ENCODE measurements at regions not wholly inside any gene's neighbourhood (a gene's known extent, or its start where the extent isn't known, plus 50 kb on each side); places are given as distances from the start of the nearest gene placed in this dataset.

- no peak for TF ChIP-seq CTCF (IDR thresholded peaks at IDR 0.05)
- TF ChIP-seq POLR2A (IDR thresholded peaks at IDR 0.05), result no peak
- no peak for TF ChIP-seq EP300 (IDR thresholded peaks at IDR 0.05; ENCODE audit: low read depth)
- no peak for TF ChIP-seq POLR2AphosphoS5 (IDR thresholded peaks at IDR 0.05)
These were observed 244.9 kb upstream of the CBLB start for GRCh38 chr3:106113747-106114146.

All from transverse colon (tissue), 4 donors.